Vagina (tissue), 2 donors: ENCODE measurements at regions not wholly inside any gene's neighbourhood (a gene's known extent, or its start where the extent isn't known, plus 50 kb on each side); places are given as distances from the start of the nearest gene placed in this dataset.

Source experiments
- POLR2A ChIP-seq, 2 donors: fragments of 450-650 bp; IDR thresholded peaks; one replicate each; pipeline ENCODE4 v1.6.1; 2017; ENCODE audit warnings: antibody characterized with exemption in 2 of 2, mild to moderate bottlenecking in 2 of 2, moderate library complexity in 2 of 2
- TF ChIP-seq, protein P1 (sequence below), 3 experiments: fragments of 450-650 bp in 2 of 3; fragments of 200-600 bp in 1 of 3; sonication (generic) in 1 of 3; IDR thresholded peaks; one replicate each; pipeline ENCODE4 v1.5.1; 2017 to 2019; ENCODE audit warnings: antibody characterized with exemption in 3 of 3, mild to moderate bottlenecking in 2 of 3, moderate library complexity in 2 of 3

DNA sequence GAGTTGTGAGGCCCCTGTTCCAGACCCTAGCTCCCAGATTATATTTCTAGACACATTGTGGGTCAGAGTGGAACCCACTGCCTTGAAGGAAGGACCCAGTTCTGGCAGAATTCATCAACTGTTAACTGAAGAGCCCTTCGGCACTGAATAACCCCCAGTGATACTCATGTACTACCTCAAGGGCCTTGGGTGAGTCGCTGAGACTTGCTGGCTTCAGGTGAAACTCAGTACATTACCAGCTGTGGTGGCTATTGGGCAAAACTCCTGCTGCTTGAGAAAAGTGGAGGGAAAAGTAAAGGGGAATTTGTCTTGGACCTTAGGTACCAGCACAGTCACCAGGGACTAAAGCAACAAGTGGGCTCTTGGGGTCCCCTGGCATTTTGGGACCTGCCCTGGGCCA lies 394.9 kb upstream of the EPHA3 start:
- TF ChIP-seq, protein P1, sequence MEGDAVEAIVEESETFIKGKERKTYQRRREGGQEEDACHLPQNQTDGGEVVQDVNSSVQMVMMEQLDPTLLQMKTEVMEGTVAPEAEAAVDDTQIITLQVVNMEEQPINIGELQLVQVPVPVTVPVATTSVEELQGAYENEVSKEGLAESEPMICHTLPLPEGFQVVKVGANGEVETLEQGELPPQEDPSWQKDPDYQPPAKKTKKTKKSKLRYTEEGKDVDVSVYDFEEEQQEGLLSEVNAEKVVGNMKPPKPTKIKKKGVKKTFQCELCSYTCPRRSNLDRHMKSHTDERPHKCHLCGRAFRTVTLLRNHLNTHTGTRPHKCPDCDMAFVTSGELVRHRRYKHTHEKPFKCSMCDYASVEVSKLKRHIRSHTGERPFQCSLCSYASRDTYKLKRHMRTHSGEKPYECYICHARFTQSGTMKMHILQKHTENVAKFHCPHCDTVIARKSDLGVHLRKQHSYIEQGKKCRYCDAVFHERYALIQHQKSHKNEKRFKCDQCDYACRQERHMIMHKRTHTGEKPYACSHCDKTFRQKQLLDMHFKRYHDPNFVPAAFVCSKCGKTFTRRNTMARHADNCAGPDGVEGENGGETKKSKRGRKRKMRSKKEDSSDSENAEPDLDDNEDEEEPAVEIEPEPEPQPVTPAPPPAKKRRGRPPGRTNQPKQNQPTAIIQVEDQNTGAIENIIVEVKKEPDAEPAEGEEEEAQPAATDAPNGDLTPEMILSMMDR (IDR thresholded peaks at IDR 0.05) = no peak
- TF ChIP-seq POLR2A (IDR thresholded peaks at IDR 0.05) = no peak
